ENCODE measurements at regions not wholly inside any gene's neighbourhood (a gene's known extent, or its start where the extent isn't known, plus 50 kb on each side); places are given as distances from the start of the nearest gene placed in this dataset.

DNA sequence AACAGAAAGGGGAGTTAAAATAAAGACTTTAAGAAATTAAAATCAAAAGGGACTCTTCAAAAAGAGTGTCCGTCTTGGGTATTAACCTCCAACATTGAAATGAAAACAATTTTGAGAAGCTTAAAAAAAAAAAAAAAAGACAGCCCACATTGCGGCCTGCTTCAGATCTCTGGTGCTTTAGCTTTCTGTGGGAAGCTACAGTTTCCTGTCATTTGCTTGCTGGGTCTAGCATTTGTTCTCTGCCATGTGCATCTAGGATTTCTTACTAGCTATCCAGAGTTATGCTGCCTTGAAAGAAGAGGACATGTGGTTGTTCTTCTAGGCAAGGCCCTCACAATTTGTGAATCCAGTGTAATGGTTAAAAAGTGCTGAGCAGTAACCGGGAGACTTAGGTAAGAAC lies 375.3 kb downstream of the SLC4A3 start:
- TF ChIP-seq, protein P1, sequence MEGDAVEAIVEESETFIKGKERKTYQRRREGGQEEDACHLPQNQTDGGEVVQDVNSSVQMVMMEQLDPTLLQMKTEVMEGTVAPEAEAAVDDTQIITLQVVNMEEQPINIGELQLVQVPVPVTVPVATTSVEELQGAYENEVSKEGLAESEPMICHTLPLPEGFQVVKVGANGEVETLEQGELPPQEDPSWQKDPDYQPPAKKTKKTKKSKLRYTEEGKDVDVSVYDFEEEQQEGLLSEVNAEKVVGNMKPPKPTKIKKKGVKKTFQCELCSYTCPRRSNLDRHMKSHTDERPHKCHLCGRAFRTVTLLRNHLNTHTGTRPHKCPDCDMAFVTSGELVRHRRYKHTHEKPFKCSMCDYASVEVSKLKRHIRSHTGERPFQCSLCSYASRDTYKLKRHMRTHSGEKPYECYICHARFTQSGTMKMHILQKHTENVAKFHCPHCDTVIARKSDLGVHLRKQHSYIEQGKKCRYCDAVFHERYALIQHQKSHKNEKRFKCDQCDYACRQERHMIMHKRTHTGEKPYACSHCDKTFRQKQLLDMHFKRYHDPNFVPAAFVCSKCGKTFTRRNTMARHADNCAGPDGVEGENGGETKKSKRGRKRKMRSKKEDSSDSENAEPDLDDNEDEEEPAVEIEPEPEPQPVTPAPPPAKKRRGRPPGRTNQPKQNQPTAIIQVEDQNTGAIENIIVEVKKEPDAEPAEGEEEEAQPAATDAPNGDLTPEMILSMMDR (IDR thresholded peaks at IDR 0.05): no peak
- no peak for TF ChIP-seq ZFX (IDR thresholded peaks at IDR 0.05; ENCODE audit: borderline replicate concordance)

Data from 22Rv1 (cell line).